Loucy (cell line): ENCODE measurements at regions not wholly inside any gene's neighbourhood (a gene's known extent, or its start where the extent isn't known, plus 50 kb on each side); places are given as distances from the start of the nearest gene placed in this dataset.

ENCODE experiments used
- EZH2phosphoT487 ChIP-seq: fragments of 200-600 bp; IDR thresholded peaks from 2 replicates; pipeline ENCODE4 v1.6.1; 2018; ENCODE audit warnings: antibody characterized with exemption, mild to moderate bottlenecking, moderate library complexity, borderline replicate concordance
- TF ChIP-seq, protein P1 (sequence below): fragments of 200-600 bp; sonication (generic); conservative IDR thresholded peaks from 2 replicates; pipeline ENCODE4 v1.5.1; 2014; ENCODE audit warnings: mild to moderate bottlenecking, antibody characterized with exemption, low read length

DNA sequence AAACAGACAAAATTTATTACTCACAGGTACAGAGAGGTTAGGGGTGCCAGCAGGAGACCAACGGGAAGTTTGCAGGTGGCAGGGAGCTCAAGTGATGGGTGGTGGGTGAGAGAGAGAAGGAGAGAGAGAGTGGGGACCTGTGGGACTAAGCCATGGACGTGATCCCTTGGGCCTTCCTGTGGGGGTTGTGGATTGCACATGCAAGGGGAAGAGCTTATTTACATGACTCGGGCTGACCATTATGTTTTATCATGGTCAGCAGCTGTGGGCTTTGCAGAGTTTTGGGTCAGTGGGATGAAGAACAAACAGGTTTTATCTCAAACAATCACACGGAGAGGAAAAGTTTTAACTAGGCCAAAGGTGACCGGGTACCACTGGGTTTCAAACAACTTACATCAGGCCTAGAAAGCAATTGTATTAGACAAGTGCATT is 156.2 kb upstream of the EXOC2 start:
- TF ChIP-seq, protein P1, sequence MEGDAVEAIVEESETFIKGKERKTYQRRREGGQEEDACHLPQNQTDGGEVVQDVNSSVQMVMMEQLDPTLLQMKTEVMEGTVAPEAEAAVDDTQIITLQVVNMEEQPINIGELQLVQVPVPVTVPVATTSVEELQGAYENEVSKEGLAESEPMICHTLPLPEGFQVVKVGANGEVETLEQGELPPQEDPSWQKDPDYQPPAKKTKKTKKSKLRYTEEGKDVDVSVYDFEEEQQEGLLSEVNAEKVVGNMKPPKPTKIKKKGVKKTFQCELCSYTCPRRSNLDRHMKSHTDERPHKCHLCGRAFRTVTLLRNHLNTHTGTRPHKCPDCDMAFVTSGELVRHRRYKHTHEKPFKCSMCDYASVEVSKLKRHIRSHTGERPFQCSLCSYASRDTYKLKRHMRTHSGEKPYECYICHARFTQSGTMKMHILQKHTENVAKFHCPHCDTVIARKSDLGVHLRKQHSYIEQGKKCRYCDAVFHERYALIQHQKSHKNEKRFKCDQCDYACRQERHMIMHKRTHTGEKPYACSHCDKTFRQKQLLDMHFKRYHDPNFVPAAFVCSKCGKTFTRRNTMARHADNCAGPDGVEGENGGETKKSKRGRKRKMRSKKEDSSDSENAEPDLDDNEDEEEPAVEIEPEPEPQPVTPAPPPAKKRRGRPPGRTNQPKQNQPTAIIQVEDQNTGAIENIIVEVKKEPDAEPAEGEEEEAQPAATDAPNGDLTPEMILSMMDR, result no peak
- TF ChIP-seq EZH2phosphoT487, result no peak
